NCI-H187 (cell line): ENCODE measurements at regions not wholly inside any gene's neighbourhood (a gene's known extent, or its start where the extent isn't known, plus 50 kb on each side); places are given as distances from the start of the nearest gene placed in this dataset.
"Not testable (repeated sequence)": the region's sequence is repeated elsewhere in the genome, so short reads cannot be mapped to it uniquely, and the experiment has no call there.

ENCODE experiments used
- DNase-seq, 2 experiments: peaks; one replicate each; lab custom pipeline; 2025; lab: John Stamatoyannopoulos, UW

GRCh38 chr12:65733643-65734042, 90.6 kb upstream of the HMGA2 start:
- DNase-seq, result not testable (repeated sequence)

GRCh38 chr12:65734226-65734625, 90.1 kb upstream of the HMGA2 start:
- no peak for DNase-seq

- no peak for DNase-seq
Measured at GRCh38 chr12:65739606-65740005, 84.7 kb upstream of the HMGA2 start.

- no peak for DNase-seq
Measured at GRCh38 chr12:65740506-65740872, 83.8 kb upstream of the HMGA2 start.

- no peak for DNase-seq
Measured at GRCh38 chr12:65740873-65741600, 83.2 kb upstream of the HMGA2 start.

- no peak for DNase-seq
Measured at GRCh38 chr12:65741656-65742017, 82.6 kb upstream of the HMGA2 start.

GRCh38 chr12:65742018-65743010, 82.0 kb upstream of the HMGA2 start:
- DNase-seq, result no peak

- DNase-seq, result not testable (repeated sequence)
Measured at GRCh38 chr12:65744236-65744840, 79.9 kb upstream of the HMGA2 start.

GRCh38 chr12:65747338-65747737, 76.9 kb upstream of the HMGA2 start:
- DNase-seq, result no peak

- no peak for DNase-seq
Measured at GRCh38 chr12:65748332-65748731, 76.0 kb upstream of the HMGA2 start.

GRCh38 chr12:65754290-65754689, 70.0 kb upstream of the HMGA2 start:
- no peak for DNase-seq

- DNase-seq, result no peak
Measured at GRCh38 chr12:65754744-65755595, 69.3 kb upstream of the HMGA2 start.

GRCh38 chr12:65755596-65755978, 68.7 kb upstream of the HMGA2 start:
- no peak for DNase-seq

- no peak for DNase-seq
Measured at GRCh38 chr12:65756267-65756666, 68.0 kb upstream of the HMGA2 start.

GRCh38 chr12:65756956-65757511, 67.2 kb upstream of the HMGA2 start:
- no peak for DNase-seq

- DNase-seq, result no peak
Measured at GRCh38 chr12:65758401-65758800, 65.9 kb upstream of the HMGA2 start.

GRCh38 chr12:65759735-65760134, 64.5 kb upstream of the HMGA2 start:
- no peak for DNase-seq

GRCh38 chr12:65761301-65761700, 63.0 kb upstream of the HMGA2 start:
- no peak for DNase-seq

GRCh38 chr12:65764325-65764724, 60.0 kb upstream of the HMGA2 start:
- no peak for DNase-seq

- DNase-seq, result no peak
Measured at GRCh38 chr12:65765436-65765813, 58.9 kb upstream of the HMGA2 start.

- no peak for DNase-seq
Measured at GRCh38 chr12:65769880-65770279, 54.4 kb upstream of the HMGA2 start.
